Prostate gland (tissue), 2 donors: ENCODE measurements at regions not wholly inside any gene's neighbourhood (a gene's known extent, or its start where the extent isn't known, plus 50 kb on each side); places are given as distances from the start of the nearest gene placed in this dataset.

Experiments used
- POLR2AphosphoS5 ChIP-seq: sonication (generic); formaldehyde crosslinking; IDR thresholded peaks from one replicate; pipeline ENCODE4 v1.6.1; 2017; ENCODE audit warnings: antibody characterized with exemption
- TF ChIP-seq, protein P1 (sequence below), 4 experiments: fragments of 200-600 bp in 2 of 4; fragments of 450-650 bp in 2 of 4; sonication (generic) in 2 of 4; IDR thresholded peaks; 1 replicate in 3 of 4; 2 replicates in 1 of 4; pipeline ENCODE4 v1.5.1; 2016 to 2019; ENCODE audit warnings: antibody characterized with exemption in 4 of 4, mild to moderate bottlenecking in 2 of 4, moderate library complexity in 2 of 4

DNA sequence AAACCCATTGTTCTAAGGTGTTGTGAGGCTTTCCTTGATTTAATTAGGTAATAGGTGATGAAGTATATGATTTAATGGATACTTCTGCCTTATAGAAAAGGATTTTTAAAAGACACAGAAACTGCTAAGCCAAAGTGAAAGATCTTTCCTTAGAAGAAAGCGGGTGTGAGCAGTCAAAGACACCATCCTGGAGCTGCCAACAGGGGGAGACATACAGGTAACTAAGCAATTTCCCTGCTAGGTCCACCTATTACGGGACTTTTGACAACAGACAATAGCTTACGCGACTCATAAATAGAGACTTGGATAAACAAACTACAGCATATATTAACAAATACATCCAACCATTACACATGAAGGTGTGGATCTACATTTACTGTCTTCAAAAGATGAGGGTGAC, 669.5 kb downstream of the SQOR start:
- TF ChIP-seq, protein P1, sequence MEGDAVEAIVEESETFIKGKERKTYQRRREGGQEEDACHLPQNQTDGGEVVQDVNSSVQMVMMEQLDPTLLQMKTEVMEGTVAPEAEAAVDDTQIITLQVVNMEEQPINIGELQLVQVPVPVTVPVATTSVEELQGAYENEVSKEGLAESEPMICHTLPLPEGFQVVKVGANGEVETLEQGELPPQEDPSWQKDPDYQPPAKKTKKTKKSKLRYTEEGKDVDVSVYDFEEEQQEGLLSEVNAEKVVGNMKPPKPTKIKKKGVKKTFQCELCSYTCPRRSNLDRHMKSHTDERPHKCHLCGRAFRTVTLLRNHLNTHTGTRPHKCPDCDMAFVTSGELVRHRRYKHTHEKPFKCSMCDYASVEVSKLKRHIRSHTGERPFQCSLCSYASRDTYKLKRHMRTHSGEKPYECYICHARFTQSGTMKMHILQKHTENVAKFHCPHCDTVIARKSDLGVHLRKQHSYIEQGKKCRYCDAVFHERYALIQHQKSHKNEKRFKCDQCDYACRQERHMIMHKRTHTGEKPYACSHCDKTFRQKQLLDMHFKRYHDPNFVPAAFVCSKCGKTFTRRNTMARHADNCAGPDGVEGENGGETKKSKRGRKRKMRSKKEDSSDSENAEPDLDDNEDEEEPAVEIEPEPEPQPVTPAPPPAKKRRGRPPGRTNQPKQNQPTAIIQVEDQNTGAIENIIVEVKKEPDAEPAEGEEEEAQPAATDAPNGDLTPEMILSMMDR (IDR thresholded peaks at IDR 0.05) = no peak
- TF ChIP-seq POLR2AphosphoS5 = no peak
